Superior temporal gyrus (tissue), 1 donor: ENCODE measurements at regions not wholly inside any gene's neighbourhood (a gene's known extent, or its start where the extent isn't known, plus 50 kb on each side); places are given as distances from the start of the nearest gene placed in this dataset.

Source experiments
- DNase-seq: peaks from one replicate; pipeline ENCODE4 v3.0.0-alpha.2; 2016; ENCODE audit errors: extremely low spot score

DNA sequence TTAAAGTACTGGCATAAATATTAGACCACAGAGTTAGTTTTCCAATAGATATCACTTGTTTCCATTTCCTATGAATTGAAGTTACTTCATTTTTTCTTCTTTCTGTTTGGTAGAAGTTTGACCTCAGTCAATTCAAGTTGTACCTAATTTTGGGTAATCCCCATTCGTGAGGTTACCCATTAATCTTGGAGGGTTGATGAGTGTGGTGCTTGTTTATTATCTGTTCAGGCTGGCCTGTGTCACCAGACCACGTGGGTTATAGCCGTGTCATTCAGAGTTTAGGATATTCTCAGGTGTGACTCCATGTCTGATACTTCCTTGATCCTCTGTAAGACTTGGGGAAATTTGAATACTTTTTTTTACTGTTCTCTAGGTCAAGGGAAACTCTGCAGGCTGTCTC, 133.9 kb upstream of the TPK1 start:
- DNase-seq, result no peak

- DNase-seq, result no peak
Observed at GRCh38 chr7:144960763-144961162, 124.9 kb upstream of the TPK1 start.

DNA sequence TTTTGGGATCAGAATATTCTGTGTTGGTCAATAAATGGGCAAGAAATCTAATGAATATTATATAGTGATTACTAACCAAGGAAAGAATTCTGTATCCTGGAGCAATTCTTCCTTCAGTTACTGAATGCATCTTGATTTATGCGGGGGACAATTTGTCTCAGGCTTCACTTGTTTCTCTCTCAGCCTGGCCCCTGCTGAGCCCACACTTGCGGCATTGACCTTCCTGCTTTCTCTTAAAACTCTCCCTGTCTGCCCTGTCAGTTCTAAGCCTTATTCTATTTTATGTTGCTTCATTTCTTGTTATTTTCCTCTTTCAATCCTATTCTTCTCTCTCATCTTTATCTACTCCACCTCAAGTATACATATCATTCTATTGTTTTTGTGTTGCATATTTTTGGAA, 122.1 kb upstream of the TPK1 start:
- no peak for DNase-seq

DNA sequence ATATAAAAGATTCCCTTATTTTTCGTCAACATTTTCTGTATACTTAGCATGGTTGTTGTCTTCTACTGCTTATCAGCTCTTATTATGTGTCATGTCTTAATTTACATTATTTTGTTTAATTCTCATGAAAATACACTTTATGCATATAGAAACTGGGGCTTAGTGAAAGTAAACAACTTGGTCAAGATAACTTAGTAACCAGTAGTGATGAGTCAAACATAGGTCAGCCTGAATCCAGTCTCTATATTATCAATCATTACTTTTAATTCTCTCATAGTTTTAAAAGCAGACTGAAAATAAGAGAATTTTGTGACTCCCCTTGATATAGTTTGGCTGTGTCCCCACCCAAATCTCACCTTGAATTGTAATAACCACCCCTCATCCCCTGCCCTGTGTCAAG, 119.6 kb upstream of the TPK1 start:
- DNase-seq, result no peak

DNA sequence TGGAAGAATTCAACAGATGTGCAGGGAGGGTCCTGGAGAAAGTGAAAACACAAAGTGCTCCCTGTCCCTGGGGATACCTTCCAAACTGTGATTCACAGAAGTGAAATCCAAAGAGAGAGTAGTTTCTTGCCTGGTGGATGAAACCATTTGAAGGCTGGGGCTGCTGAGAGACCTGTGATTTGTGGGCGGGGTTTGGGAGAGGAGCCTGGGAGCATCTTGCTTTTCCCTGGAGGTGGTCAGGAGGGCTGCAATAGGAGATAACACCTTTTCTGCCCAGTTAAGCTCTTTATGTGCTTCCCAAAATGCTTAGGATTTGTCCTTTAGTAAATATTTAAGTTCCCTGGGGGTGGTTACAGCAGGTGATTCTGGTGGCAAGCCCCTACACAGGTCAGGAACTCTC, 105.3 kb upstream of the TPK1 start:
- DNase-seq, result no peak

DNA sequence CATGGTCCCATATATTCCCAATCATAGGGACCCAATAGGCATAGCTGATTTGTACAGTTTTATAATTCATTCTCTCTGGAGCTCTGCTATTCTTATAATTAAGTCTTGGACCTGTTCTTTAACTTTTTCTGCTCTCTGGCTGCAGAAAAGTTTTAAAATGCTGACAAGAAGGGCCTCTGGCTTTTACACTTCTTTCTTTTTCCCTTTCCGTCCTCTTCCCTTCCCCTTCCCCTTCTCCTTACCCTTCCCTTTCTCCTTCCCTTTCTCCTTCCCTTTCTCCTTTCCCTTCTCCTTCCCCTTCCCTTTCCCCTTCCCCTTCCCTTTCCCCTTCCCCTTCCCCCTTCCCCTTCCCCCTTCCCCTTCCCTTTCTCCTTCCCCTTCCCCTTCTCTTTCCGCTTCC, 101.3 kb upstream of the TPK1 start:
- DNase-seq, result no peak

- no peak for DNase-seq
Observed at GRCh38 chr7:144936314-144936713, 100.5 kb upstream of the TPK1 start.

DNA sequence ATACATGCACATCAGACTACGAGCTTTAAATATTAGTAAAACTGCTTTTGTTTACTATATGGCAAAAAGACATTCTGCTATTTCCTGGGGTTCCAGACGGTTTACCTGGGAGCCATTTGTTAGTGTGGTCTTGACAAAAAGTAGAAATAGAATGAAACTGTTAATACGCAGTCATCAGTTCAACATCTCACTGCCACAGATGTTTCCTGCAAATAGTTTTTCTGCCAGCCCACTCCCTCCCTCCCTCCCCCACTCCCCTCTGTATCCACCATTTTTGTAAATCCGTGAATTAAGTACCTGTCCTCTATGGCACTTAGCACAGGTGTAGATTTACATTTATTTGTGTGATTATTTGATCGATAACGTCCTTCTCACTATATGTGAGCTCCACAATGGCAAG, 74.6 kb upstream of the TPK1 start:
- DNase-seq, result no peak

DNA sequence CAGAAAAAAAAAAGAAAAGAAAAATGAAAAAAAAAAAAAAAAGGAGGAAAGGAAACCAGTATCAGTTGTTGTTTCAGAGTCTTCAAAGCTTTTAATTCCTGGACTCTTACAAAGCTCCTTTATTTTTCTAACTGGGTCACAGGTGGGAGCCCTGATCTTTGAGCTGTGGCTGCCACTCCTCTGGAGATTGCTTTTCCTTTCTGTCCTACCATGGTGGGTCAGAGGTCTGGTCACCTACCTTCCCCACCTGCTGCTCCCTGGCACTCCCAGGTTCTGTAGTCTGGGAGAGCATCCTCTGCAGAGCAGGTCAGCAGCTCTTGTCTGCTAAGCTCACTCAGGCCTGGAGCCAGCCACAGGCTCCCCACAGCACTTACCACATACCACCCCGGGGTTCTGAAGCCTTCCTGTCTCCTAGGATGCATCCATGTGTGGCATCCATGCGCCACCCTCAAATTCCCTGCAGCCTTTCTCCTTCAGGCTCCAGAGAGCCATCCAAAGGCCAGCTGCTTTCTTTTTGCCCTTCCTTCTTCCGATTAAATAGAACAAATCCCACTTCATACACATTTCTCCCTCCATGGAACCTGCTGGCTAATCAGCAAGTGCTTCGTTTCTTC, 73.2 kb upstream of the TPK1 start:
- DNase-seq, result no peak

GRCh38 chr7:144908324-144908723, 72.5 kb upstream of the TPK1 start:
- DNase-seq, result no peak

GRCh38 chr7:144907577-144907976, 71.7 kb upstream of the TPK1 start:
- no peak for DNase-seq

DNA sequence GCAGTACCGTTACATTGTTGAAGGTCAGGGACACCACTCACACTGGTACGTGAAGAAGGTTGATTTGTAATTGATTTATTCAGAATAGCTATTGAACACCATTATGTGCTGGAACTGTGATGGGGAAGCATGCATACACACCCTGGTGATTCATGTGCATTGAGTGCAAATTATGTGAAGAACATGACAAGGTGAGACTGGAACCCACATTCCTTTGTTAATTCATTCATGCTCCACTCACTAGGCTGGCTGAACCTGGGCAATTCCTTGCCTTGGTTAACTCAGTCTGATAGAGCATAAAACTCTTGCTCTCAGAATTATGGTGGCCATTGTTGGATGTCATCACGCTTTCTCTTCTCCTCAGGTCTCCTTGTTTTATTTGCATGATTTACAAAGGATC, 67.3 kb upstream of the TPK1 start:
- DNase-seq, result no peak

- DNase-seq, result no peak
Observed at GRCh38 chr7:144892761-144893160, 56.9 kb upstream of the TPK1 start.
